T-helper 2 cell treated with Interferon-gamma antibody and Interleukin-4, amounts not matched to agents 5 μg/mL and 100 μg/mL, for 36 hours (primary cell): ENCODE measurements at regions not wholly inside any gene's neighbourhood (a gene's known extent, or its start where the extent isn't known, plus 50 kb on each side); places are given as distances from the start of the nearest gene placed in this dataset.

ENCODE experiments used
- DNase-seq: peaks from one replicate; pipeline ENCODE4 v3.0.0; 2021; ENCODE audit warnings: low spot score
- H3K27ac Mint-ChIP-seq: one replicate; pipeline ENCODE4 v1.8.0; 2021; ENCODE audit warnings: mild to moderate bottlenecking, mixed read lengths
- H3K27me3 Mint-ChIP-seq: one replicate; pipeline ENCODE4 v1.8.0; 2021; ENCODE audit warnings: low read depth, mixed read lengths
- H3K36me3 Mint-ChIP-seq: one replicate; pipeline ENCODE4 v1.8.0; 2021; ENCODE audit warnings: low read depth, mixed read lengths
- H3K4me1 Mint-ChIP-seq: one replicate; pipeline ENCODE4 v1.8.0; 2021; ENCODE audit warnings: low read depth, mixed read lengths
- H3K4me3 Mint-ChIP-seq: one replicate; pipeline ENCODE4 v1.8.0; 2022; ENCODE audit warnings: mild to moderate bottlenecking, moderate library complexity, mixed read lengths
- H3K9me3 Mint-ChIP-seq: one replicate; pipeline ENCODE4 v1.8.0; 2021; ENCODE audit warnings: mixed read lengths

DNA sequence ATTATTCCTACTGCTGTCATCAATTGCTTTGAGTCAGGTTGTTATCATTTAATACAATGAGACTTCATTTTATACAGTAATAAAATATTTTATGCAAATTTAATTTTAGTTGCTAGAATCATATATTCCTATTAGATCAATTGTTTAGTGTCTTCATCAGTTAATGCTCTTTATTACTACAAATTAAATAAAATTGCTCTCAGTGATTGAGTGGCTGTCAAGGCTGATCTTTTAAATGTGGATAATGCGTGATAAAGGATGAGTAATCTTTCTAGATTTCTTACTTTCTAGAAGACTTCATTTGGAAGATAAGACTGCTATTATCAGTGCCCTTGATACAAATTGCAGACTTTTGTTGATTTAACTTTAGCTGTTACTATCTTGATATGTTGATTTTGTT is 59.6 kb upstream of the CDH2 start:
- Mint-ChIP-seq H3K27me3 (no peaks in the 10 kb centered on the region), H3K4me1 (no peaks in the 10 kb centered on the region), H3K27ac (no peak overlapping the region), H3K36me3 (no peaks in the 10 kb centered on the region), H3K9me3 (peaks cover 10% of the 10 kb centered on the region), H3K4me3 (no peak overlapping the region)
- DNase-seq = no peak
